Right lobe of liver (tissue), 6 donors: ENCODE measurements at regions not wholly inside any gene's neighbourhood (a gene's known extent, or its start where the extent isn't known, plus 50 kb on each side); places are given as distances from the start of the nearest gene placed in this dataset.

Experiments used
- ATAC-seq, 4 donors: fragments of 200-7000 bp; cut with Tn5 transposase; one replicate each; pipeline ENCODE4 v1.9.1; 2020; ENCODE audit warnings: mild to moderate bottlenecking in 4 of 4, moderate library complexity in 4 of 4
- DNase-seq, 3 donors: peaks; one replicate each; pipeline ENCODE4 v3.0.0-alpha.2; 2020
- H3K27ac ChIP-seq, 3 donors: fragments of 200-600 bp; one replicate each; pipeline ENCODE4 v1.8.0; 2022
- H3K27me3 ChIP-seq, 2 donors: fragments of 200-600 bp; one replicate each; pipeline ENCODE4 v1.8.0; 2022
- H3K36me3 ChIP-seq, 4 donors: fragments of 200-600 bp; sonication (generic) in 1 of 4; one replicate each; pipeline versions ENCODE4 v1.5.1 to v1.8.0; 2017 to 2022; ENCODE audit warnings: control low read depth in 1 of 4
- H3K4me1 ChIP-seq, 4 donors: fragments of 200-600 bp; sonication (generic) in 1 of 4; one replicate each; pipeline versions ENCODE4 v1.5.1 to v1.8.0; 2017 to 2022; ENCODE audit warnings: control low read depth in 1 of 4
- H3K4me3 ChIP-seq, 3 donors: fragments of 200-600 bp; one replicate each; pipeline ENCODE4 v1.8.0; 2022
- H3K9me3 ChIP-seq, 4 donors: fragments of 200-600 bp; sonication (generic) in 1 of 4; one replicate each; pipeline versions ENCODE4 v1.5.1 to v1.8.0; 2017 to 2022; ENCODE audit warnings: control low read depth in 1 of 4
- POLR2A ChIP-seq: fragments of 450-650 bp; IDR thresholded peaks from one replicate; pipeline ENCODE4 v1.6.1; 2017; ENCODE audit warnings: antibody characterized with exemption, mild to moderate bottlenecking
- WGBS: methylation state at CpG from one replicate; pipeline ENCODE4 v1.1.6; 2018; ENCODE audit warnings: low coverage, low lambda C conversion rate; ENCODE audit not compliant: insufficient coverage; ENCODE audit errors: missing lambda C conversion rate; 5-methylcytosine and 5-hydroxymethylcytosine counted together
- intact Hi-C, 2 donors: fragments of 100-400 bp; cut with DNase I; formaldehyde crosslinking; loops; one replicate each; pipeline versions ENCODE4 v1.11.2 to v1.14.1; 2022
- TF ChIP-seq, protein P1 (sequence below), 4 donors: fragments of 200-600 bp in 3 of 4; fragments of 450-650 bp in 1 of 4; IDR thresholded peaks; one replicate each; pipeline versions ENCODE4 v1.5.1 to v1.8.0; 2016 to 2022; ENCODE audit warnings: antibody characterized with exemption in 4 of 4, mild to moderate bottlenecking in 2 of 4
- donor health status: DM: no; HTN: yes; CAD: no.
- donor health status: DM: no; HTN: no; CAD: no.
- donor health status: DM: no; HTN: no; CAD: no.
- donor health status: DM: no; HTN: yes; CAD: no.
- donor health status: DM: no; HTN: yes; CAD: no.

DNA sequence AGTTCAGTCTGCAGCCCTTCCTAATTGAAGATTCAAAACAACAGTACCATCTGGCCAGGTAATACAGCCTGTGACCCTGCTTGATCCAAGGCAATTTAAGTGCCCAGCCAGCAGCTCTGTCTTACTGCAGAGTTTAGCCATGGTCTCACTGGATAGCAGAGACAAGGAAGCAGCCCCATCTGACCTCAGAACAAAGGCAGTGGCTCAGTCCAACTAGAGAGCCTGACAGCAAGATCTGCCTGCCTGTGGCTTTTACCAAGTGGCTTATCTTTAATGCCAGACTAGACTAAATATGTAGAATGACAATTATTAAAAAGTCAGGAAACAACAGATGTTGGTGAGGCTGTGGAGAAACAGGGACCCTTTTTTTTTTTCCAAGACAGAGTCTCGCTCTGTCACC, 293.4 kb downstream of the DTHD1 start:
- H3K36me3 ChIP-seq: no peaks in the 10 kb centered on the region
- TF ChIP-seq, protein P1, sequence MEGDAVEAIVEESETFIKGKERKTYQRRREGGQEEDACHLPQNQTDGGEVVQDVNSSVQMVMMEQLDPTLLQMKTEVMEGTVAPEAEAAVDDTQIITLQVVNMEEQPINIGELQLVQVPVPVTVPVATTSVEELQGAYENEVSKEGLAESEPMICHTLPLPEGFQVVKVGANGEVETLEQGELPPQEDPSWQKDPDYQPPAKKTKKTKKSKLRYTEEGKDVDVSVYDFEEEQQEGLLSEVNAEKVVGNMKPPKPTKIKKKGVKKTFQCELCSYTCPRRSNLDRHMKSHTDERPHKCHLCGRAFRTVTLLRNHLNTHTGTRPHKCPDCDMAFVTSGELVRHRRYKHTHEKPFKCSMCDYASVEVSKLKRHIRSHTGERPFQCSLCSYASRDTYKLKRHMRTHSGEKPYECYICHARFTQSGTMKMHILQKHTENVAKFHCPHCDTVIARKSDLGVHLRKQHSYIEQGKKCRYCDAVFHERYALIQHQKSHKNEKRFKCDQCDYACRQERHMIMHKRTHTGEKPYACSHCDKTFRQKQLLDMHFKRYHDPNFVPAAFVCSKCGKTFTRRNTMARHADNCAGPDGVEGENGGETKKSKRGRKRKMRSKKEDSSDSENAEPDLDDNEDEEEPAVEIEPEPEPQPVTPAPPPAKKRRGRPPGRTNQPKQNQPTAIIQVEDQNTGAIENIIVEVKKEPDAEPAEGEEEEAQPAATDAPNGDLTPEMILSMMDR (IDR thresholded peaks at IDR 0.05): no peak
- no peak for TF ChIP-seq POLR2A
- WGBS: no CpG with 5 or more reads among the region's 1 CpG
- intact Hi-C loops: no loop called here
- ATAC-seq (no peak), DNase-seq (no peak)
- no peaks in the 10 kb centered on the region for H3K27me3 ChIP-seq
- H3K27ac ChIP-seq: no peak overlapping the region
- no peaks in the 10 kb centered on the region for H3K4me1 ChIP-seq
- H3K9me3 ChIP-seq: no peaks in the 10 kb centered on the region
- no peak overlapping the region for H3K4me3 ChIP-seq

DNA sequence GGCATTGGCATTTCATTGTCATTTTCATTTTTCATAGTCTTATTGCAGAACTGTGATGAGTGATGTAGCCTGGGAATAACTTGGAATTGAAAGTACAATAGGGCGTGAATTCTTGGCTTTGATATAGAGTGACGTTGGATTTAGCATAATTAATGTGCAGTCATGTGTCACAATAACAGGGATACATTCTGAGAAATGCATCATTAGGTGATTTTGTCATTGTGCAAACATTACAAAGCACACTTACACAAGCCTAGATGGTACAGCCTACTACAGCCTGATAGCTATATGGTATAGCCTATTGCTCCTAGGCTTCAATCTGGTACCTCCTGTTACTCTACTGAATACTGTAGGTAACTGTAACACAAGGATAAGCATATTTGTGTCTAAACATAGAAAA, 300.8 kb downstream of the DTHD1 start:
- Histone ChIP-seq H3K27ac (no peak overlapping the region), H3K9me3 (no peaks in the 10 kb centered on the region), H3K4me1 (no peaks in the 10 kb centered on the region), H3K4me3 (no peak overlapping the region), H3K27me3 (no peaks in the 10 kb centered on the region), H3K36me3 (no peaks in the 10 kb centered on the region)
- intact Hi-C loops: no loop called here
- 73% methylated on average over 2 of the region's 2 CpGs for WGBS
- no peak for DNase-seq
- no peak for TF ChIP-seq POLR2A
- TF ChIP-seq, protein P1 (IDR thresholded peaks at IDR 0.05): no peak
- ATAC-seq: no peak

DNA sequence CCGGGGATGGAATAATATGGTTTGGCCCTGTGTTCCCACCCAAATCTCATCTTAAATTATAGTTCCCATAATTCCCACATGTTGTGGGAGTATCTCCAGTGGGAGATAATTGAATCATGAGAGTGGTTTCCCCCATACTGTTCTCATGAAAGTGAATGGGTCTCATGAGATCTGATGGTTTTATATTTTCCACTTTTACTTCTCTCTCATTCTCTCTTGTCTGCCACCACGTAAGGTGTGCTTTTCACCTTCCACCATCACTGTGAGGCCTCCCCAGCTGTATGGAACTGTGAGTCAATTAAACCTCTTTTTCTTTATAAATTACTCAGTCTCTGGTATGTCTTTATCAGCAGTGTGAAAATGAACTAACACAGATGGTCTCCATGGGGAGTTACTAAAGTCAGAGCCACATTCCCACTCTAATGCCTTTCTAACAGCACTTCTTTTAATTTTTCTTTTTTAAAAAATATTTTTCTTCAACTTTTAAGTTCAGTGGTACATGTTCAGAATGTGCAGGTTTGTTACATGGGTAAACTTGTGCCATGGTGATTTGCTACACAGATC, 306.6 kb downstream of the DTHD1 start:
- Histone ChIP-seq H3K9me3 (no peaks in the 10 kb centered on the region), H3K4me1 (no peaks in the 10 kb centered on the region), H3K27ac (no peak overlapping the region), H3K4me3 (no peak overlapping the region), H3K36me3 (no peaks in the 10 kb centered on the region), H3K27me3 (no peaks in the 10 kb centered on the region)
- TF ChIP-seq POLR2A: no peak
- TF ChIP-seq, protein P1 (IDR thresholded peaks at IDR 0.05): no peak
- intact Hi-C loops: no loop called here
- ATAC-seq (no peak), DNase-seq (no peak)
- WGBS: 79% methylated on average over 2 of the region's 2 CpGs

DNA sequence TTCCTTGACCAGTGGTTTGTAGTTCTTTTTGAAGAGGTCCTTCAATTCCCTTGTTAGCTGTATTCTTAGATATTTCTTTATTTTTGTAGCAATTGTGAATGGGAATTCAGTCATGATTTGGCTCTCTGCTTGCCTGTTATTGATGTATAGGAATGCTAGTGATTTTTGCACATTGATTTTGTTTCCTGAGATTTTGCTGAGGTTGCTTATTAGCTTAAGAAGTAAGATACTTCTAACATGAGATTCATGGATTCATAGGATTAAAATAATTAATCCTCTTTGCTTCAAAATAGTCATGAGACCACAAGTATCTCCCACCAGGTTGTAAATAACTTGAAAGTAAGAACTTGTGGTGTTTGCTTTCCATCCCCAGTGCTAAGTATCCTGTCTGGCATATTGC, 308.9 kb downstream of the DTHD1 start:
- intact Hi-C loops: no loop called here
- no peak for ATAC-seq

More for the DNA sequence above, 308.9 kb downstream of the DTHD1 start:
- Histone ChIP-seq H3K27me3 (no peaks in the 10 kb centered on the region), H3K4me3 (no peak overlapping the region), H3K36me3 (no peaks in the 10 kb centered on the region), H3K4me1 (no peaks in the 10 kb centered on the region), H3K9me3 (no peaks in the 10 kb centered on the region), H3K27ac (no peak overlapping the region)
- no peak for DNase-seq
- TF ChIP-seq, protein P1 (IDR thresholded peaks at IDR 0.05): no peak
- no peak for TF ChIP-seq POLR2A
